Cardiac muscle cell (in vitro differentiated cells and primary cell): ENCODE measurements at regions not wholly inside any gene's neighbourhood (a gene's known extent, or its start where the extent isn't known, plus 50 kb on each side); places are given as distances from the start of the nearest gene placed in this dataset.

Source experiments
- DNase-seq, 2 donors: peaks; one replicate each; pipeline versions ENCODE4 v3.0.0 to v3.0.0-alpha.2; 2010 to 2017; ENCODE audit warnings: low read depth in 1 of 2, low spot score in 1 of 2
- H3K27ac ChIP-seq: fragments of 200-600 bp; sonication (generic); 2 replicates; pipeline ENCODE4 v1.5.1; 2016
- H3K27me3 ChIP-seq: fragments of 200-600 bp; sonication (generic); 2 replicates; pipeline ENCODE4 v1.6.0; 2016; ENCODE audit warnings: control low read depth
- H3K36me3 ChIP-seq: fragments of 200-600 bp; sonication (generic); 2 replicates; pipeline ENCODE4 v1.5.1; 2016; ENCODE audit warnings: control low read depth
- H3K4me1 ChIP-seq: fragments of 200-600 bp; sonication (generic); 2 replicates; pipeline ENCODE4 v1.8.1; 2017; ENCODE audit warnings: low read depth, mild to moderate bottlenecking, mixed run types
- H3K4me3 ChIP-seq: fragments of 200-600 bp; sonication (generic); 2 replicates; pipeline ENCODE4 v1.5.1; 2016; ENCODE audit warnings: mild to moderate bottlenecking
- H3K9me3 ChIP-seq: fragments of 200-600 bp; sonication (generic); 2 replicates; pipeline ENCODE4 v1.5.1; 2017; ENCODE audit warnings: low read depth, mild to moderate bottlenecking, control low read depth
- TF ChIP-seq, protein P1 (sequence below): IDR thresholded peaks from 2 replicates; pipeline ENCODE4 v1.5.1; 2012; ENCODE audit warnings: low read depth, mild to moderate bottlenecking, low read length

DNA sequence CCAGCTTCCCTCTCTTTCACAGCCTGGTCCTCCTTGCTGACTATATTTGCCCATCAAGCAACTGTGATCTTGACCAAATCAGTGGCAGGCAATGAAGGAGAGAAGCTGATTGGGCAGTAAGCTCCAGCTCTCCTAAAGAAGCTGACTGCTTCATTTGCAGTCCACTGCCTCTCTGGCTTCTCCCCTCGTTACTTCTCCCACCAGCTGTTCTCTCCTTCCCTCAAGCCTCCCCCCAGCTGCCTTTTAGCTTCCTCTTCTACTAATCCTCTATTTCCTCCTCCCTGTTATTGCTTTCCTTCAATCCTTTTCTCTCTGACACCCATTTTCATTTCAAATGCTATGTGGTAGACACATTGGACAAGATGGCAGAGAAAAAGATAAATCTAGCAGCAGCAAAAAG is 474.7 kb upstream of the UBE2E2 start:
- no peak overlapping the region for H3K27ac ChIP-seq
- no peak for DNase-seq
- no peak overlapping the region for H3K4me3 ChIP-seq
- TF ChIP-seq, protein P1, sequence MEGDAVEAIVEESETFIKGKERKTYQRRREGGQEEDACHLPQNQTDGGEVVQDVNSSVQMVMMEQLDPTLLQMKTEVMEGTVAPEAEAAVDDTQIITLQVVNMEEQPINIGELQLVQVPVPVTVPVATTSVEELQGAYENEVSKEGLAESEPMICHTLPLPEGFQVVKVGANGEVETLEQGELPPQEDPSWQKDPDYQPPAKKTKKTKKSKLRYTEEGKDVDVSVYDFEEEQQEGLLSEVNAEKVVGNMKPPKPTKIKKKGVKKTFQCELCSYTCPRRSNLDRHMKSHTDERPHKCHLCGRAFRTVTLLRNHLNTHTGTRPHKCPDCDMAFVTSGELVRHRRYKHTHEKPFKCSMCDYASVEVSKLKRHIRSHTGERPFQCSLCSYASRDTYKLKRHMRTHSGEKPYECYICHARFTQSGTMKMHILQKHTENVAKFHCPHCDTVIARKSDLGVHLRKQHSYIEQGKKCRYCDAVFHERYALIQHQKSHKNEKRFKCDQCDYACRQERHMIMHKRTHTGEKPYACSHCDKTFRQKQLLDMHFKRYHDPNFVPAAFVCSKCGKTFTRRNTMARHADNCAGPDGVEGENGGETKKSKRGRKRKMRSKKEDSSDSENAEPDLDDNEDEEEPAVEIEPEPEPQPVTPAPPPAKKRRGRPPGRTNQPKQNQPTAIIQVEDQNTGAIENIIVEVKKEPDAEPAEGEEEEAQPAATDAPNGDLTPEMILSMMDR, result no peak
- H3K9me3 ChIP-seq, result no peaks in the 10 kb centered on the region
- H3K36me3 ChIP-seq, result no peaks in the 10 kb centered on the region
- no peaks in the 10 kb centered on the region for H3K27me3 ChIP-seq
- H3K4me1 ChIP-seq, result peaks cover 3% of the 10 kb centered on the region

DNA sequence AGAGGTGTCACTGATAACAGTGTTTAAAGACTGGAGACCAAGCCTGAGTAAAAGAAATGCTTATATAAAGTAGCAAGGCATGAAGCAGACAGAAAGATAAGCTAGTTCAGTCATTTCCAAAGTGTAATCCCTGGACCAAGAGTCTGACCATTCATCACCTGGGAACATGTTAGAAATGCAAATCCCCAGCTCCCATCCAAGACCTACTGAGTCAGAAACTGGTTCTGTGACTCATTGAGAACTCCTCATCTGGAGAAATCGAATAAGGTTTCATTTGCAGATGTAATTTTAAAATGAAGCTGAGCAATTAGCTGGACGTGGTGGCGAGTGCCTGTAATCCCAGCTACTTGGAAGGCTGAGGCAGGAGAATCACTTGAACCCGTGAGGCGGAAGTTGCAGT is 473.9 kb upstream of the UBE2E2 start:
- no peaks in the 10 kb centered on the region for H3K27me3 ChIP-seq
- TF ChIP-seq, protein P1, result no peak
- H3K4me3 ChIP-seq, result no peak overlapping the region
- DNase-seq, result no peak
- H3K9me3 ChIP-seq, result no peaks in the 10 kb centered on the region
- H3K4me1 ChIP-seq, result peaks cover 3% of the 10 kb centered on the region
- no peak overlapping the region for H3K27ac ChIP-seq
- H3K36me3 ChIP-seq, result no peaks in the 10 kb centered on the region

DNA sequence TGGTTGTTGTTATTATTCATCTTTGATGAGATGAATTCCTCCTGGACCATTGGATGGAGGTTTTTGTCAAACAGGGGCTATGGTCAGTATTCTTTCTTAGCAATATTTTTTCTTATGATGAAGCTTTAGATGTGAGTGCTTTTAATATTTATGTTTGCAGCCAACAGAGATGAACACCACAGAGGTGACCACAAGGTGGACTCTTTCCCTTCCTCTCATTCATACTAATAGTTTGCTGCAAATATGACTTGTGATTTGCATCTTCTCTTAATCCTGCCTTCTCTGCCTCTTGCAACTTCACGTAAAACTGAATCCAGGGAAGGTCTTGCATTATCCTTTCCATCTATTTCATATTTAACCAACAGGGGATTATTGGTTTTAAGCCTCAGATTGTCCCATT is 473.1 kb upstream of the UBE2E2 start:
- H3K36me3 ChIP-seq, result no peaks in the 10 kb centered on the region
- H3K9me3 ChIP-seq, result no peaks in the 10 kb centered on the region
- no peaks in the 10 kb centered on the region for H3K27me3 ChIP-seq
- TF ChIP-seq, protein P1, result peak; percentile 12
- DNase-seq, result peak in 1 of 2 donors; percentile 7
- H3K27ac ChIP-seq, result no peak overlapping the region
- H3K4me1 ChIP-seq, result peaks cover 3% of the 10 kb centered on the region
- H3K4me3 ChIP-seq, result no peak overlapping the region

DNA sequence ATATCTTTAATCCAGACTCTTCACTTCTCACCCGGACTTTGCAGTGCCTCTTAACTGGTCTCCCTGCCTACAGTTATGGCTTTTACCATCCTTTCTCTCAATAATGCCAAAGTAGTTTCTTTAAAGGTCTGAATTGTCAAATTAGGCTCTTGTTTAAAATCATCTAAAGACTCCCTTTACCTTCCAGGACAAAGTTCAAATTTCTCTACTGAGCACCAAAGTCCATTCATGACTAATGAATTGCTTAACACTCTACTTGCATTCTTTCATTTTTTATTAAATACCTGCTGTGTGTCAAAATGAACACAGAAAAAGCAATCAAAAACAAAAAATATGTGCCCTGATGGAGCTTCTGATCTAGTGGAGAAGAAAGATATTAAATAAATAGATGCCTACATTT is 472.4 kb upstream of the UBE2E2 start:
- Histone ChIP-seq H3K4me1 (peaks cover 3% of the 10 kb centered on the region), H3K36me3 (no peaks in the 10 kb centered on the region), H3K27ac (no peak overlapping the region), H3K9me3 (no peaks in the 10 kb centered on the region), H3K27me3 (no peaks in the 10 kb centered on the region), H3K4me3 (no peak overlapping the region)
- TF ChIP-seq, protein P1, result no peak
- no peak for DNase-seq

DNA sequence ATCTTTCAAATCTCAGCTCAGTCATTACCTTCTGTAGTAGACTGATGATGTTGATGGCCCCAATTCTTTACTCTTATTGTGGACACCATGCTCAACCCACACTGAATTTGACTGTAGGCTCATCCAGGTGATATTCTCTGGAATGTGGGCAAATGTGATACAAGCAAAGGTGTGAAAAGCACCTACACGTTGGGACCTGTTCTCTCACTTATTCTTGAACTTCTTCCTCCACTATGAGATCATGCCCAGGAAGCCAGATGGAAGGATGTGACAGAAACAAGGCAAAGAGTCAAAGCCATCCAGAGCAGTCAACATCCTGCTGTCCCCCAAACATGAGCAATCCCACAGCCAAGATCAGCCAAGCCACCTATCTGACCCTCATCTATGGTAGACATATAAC is 471.2 kb upstream of the UBE2E2 start:
- Histone ChIP-seq H3K4me3 (no peak overlapping the region), H3K36me3 (no peaks in the 10 kb centered on the region), H3K27me3 (no peaks in the 10 kb centered on the region), H3K4me1 (peaks cover 3% of the 10 kb centered on the region), H3K9me3 (no peaks in the 10 kb centered on the region), H3K27ac (no peak overlapping the region)
- TF ChIP-seq, protein P1, result no peak
- no peak for DNase-seq

DNA sequence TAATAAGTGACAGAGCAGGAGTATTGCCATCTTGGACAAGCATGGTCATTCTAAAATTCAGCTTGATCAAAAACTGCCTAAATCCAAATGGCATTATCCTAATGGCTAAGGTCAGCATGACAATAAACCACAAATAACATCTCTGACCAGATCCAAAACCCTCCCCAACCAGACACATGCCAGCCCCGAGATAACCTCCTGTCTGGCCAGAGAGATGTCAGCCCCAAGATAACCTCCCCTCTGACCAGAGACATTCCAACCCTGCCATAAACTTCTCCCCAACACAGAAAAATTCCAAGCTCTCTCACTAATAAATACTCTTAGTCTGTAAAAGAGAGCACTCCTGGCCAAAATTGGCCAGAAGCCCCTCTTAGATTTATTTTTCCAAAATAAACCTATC is 470.5 kb upstream of the UBE2E2 start:
- H3K4me1 ChIP-seq, result peaks cover 3% of the 10 kb centered on the region
- H3K27me3 ChIP-seq, result no peaks in the 10 kb centered on the region
- H3K4me3 ChIP-seq, result no peak overlapping the region
- no peak for DNase-seq
- no peaks in the 10 kb centered on the region for H3K9me3 ChIP-seq
- no peaks in the 10 kb centered on the region for H3K36me3 ChIP-seq
- TF ChIP-seq, protein P1, result no peak
- H3K27ac ChIP-seq, result no peak overlapping the region
